Stimulated activated CD4-positive, alpha-beta T cell treated with anti-CD3 and anti-CD28 coated beads, TNF-alpha, amount 100 ng/mL, for 1 hour (primary cell): ENCODE measurements at regions not wholly inside any gene's neighbourhood (a gene's known extent, or its start where the extent isn't known, plus 50 kb on each side); places are given as distances from the start of the nearest gene placed in this dataset.

Source experiments
- DNase-seq, 3 donors: peaks; one replicate each; pipeline ENCODE4 v3.0.0-alpha.2; 2020; ENCODE audit warnings: low read depth in 3 of 3, low spot score in 1 of 3

- no peak for DNase-seq
Measured at GRCh38 chr2:9085353-9085752, 81.9 kb upstream of the MBOAT2 start.

GRCh38 chr2:9083287-9083686, 79.8 kb upstream of the MBOAT2 start:
- no peak for DNase-seq

GRCh38 chr2:9082158-9082557, 78.7 kb upstream of the MBOAT2 start:
- DNase-seq: no peak

GRCh38 chr2:9081750-9082149, 78.3 kb upstream of the MBOAT2 start:
- no peak for DNase-seq

GRCh38 chr2:9078405-9078804, 74.9 kb upstream of the MBOAT2 start:
- DNase-seq: no peak

- DNase-seq: no peak
Measured at GRCh38 chr2:9077691-9078090, 74.2 kb upstream of the MBOAT2 start.

- DNase-seq: no peak
Measured at GRCh38 chr2:9076755-9077154, 73.3 kb upstream of the MBOAT2 start.

- no peak for DNase-seq
Measured at GRCh38 chr2:9076210-9076609, 72.7 kb upstream of the MBOAT2 start.

- DNase-seq: no peak
Measured at GRCh38 chr2:9074930-9075329, 71.4 kb upstream of the MBOAT2 start.

GRCh38 chr2:9071584-9072124, 68.2 kb upstream of the MBOAT2 start:
- no peak for DNase-seq

- no peak for DNase-seq
Measured at GRCh38 chr2:9071032-9071431, 67.5 kb upstream of the MBOAT2 start.

- DNase-seq: no peak
Measured at GRCh38 chr2:9069543-9069942, 66.1 kb upstream of the MBOAT2 start.

- no peak for DNase-seq
Measured at GRCh38 chr2:9065901-9066300, 62.4 kb upstream of the MBOAT2 start.

- DNase-seq: no peak
Measured at GRCh38 chr2:9063023-9063606, 59.6 kb upstream of the MBOAT2 start.

GRCh38 chr2:9060819-9061218, 57.3 kb upstream of the MBOAT2 start:
- DNase-seq: no peak

- no peak for DNase-seq
Measured at GRCh38 chr2:9057939-9058761, 54.7 kb upstream of the MBOAT2 start.

- no peak for DNase-seq
Measured at GRCh38 chr2:9055471-9055870, 52.0 kb upstream of the MBOAT2 start.

- no peak for DNase-seq
Measured at GRCh38 chr2:9053534-9053931, 50.0 kb upstream of the MBOAT2 start.
